NCI-H2196 (cell line): ENCODE measurements at regions not wholly inside any gene's neighbourhood (a gene's known extent, or its start where the extent isn't known, plus 50 kb on each side); places are given as distances from the start of the nearest gene placed in this dataset.
"Not testable (repeated sequence)": the region's sequence is repeated elsewhere in the genome, so short reads cannot be mapped to it uniquely, and the experiment has no call there.

Experiments used
- DNase-seq: peaks from one replicate; lab custom pipeline; 2025; ENCODE audit not compliant: unreplicated experiment; lab: John Stamatoyannopoulos, UW

DNA sequence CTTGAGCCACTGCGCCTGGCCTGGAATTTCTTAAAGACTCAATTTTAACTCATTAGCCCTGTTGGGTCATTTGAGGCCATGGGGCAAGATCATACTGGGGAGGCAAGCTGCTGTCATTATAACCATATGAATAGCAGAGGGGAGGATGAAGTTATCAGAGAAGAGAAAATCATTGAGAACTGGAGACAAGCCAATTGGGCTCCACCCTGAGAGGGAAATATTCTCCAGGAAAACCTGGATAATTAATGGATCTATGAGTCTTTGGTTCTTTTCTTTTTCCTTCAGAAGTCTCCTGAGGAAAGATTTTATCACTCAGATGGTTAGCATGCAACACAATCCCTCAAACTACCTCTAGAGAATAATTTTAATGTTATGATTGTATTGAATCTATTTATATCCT lies 569.6 kb upstream of the TUSC1 start:
- DNase-seq: no peak

DNA sequence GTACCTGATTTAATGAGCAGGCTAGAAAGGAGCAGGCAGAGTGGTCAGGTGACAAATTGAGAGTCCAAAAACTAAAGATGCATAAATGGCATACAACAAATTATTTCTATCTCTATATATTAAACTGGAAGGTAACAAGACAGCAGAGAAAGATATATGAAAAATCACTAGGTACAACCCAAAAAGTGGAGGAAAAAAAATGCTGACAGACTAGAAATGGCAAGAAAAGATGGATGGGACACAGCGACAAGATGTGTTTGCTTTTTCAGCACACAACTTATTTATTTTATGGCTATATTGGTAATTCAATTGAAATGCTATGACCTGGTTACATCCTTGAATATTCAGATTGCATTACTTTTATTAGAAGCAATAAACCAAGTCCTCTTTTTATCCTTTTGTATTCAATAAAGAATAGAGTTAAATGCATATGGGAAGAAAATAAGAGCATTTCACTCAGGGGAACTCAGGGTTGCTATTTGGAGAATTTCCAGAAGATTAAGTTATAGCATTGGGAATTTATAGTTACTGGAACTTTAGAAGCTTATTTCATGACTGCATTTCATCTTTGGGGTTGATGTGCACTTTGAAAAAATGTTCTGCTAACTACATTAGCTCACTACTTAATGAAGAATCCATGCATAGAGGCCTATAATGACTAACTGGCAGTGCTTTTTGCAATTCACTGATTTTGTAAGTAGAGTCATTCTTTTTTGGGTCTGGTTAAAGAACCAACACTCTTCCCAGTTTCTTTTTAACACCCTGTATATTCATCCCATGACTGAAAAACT lies 566.6 kb upstream of the TUSC1 start:
- DNase-seq: no peak

DNA sequence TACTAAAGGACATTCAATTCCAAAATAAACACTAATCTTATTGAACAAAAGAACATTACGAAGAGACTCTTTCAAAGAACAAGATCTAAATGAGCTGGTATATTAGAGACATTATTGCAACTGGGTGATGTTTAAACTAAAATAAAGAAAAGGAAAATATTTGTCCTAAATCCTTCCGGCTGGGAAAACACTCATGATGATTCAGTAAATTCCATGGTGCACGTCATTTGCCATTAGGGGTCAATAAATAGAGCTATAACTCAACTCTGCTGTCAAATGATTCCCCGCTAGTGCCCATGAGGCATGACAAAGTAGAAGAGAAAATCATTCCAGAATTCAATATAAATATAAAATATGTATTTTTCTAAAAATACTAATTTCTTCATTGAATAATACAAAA lies 565.5 kb upstream of the TUSC1 start:
- DNase-seq: no peak

DNA sequence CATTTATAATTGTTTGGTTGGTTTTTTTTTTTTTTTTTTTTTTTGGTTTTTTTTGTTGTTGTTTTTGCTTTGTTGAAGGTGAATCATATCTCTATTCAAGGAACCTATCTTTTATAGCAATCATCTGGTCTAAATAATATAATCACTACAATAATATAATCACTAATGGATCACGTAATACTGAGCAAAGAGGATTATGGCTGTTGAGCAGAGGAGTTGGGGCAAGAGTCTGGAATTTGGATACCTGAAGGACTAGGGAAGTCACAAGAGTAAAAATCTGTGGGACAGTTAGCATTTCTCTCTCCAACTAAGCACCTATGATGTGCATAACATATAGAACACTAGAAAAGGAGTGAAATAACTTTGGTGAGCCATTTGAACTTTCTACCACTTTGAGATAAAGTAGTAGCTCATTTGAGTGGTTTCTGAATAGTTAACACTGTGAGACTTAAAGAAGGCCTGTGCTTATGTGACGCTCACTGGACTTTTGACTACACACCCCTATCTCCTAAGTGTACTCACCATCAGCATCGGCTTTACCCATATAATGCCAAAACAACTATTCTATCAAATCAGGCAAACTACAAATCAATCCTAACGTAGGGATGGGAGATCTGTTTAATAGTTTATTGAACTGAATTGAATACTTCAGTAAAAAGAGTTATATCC lies 564.9 kb upstream of the TUSC1 start:
- DNase-seq: no peak

DNA sequence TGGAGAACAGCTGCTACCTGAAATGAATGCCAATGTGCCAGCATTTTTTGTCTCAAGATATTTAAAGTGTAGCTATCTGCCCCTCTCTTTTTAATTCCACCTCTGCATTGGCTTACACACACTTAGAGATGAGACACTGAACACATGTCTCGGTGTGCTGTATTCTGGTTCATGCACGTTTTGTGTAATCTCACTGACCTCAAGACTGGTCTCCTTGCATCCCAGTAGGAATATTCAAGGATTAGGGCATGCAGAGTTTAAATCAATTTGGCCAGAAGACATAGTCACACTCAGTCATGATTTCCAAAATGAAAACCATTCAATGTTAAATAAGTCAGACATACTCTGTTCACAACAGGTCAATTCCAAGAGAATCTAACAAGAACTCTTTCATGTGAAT lies 561.8 kb upstream of the TUSC1 start:
- DNase-seq: no peak

DNA sequence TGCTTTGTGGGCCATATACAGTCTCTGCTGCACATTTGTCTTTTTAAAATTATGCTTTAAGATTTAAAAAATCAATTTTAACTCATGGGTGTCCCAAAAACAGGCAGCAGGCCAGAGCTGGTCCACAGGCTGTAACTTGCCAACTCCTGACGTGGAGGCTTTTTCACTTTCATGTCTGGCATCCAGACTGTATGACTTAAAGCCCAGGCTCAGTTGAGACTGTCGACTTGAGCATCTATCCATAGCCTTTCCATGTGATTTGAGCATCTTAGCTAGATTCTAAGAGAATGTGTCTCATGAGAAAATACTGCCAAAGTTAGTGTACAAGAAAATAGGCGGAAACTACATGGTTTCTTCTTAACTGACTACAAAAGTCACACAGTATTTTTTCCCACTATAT lies 559.0 kb upstream of the TUSC1 start:
- DNase-seq: no peak

DNA sequence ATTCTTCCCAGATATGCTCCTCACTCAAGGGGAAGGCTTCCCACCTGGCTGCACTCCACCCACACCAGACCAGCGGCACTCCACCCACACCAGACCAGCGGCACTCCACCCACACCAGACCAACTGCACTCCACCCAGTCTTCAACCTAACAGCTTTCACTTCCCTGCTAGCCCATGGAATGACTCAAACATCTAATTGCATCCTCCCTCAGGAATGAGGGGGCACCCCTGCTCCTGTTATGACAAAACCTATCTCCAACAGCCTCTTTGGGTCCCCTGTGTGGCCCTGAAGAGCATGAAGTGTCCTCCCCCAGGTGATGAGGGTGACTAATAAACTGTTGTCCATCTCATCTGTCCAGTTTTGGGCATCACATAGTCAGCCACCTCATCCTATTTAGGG lies 556.6 kb upstream of the TUSC1 start:
- no peak for DNase-seq

DNA sequence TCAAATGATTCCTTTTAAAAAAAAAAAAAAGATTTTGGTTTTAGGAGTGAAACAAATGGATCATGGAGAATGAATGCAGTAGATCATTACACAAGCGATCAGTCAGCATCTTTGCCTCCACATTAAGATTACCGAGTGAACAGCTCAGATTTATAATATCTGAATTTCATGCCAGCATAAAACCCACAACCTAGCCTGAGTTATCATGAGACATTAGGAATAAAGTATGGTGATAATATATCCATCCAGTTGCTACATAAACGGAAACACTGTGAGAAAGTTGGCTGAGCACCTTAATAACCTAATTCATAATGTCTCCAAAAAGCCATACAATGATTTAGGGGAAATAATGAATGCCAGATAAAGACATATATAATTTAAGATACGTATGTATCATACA lies 553.1 kb upstream of the TUSC1 start:
- no peak for DNase-seq

DNA sequence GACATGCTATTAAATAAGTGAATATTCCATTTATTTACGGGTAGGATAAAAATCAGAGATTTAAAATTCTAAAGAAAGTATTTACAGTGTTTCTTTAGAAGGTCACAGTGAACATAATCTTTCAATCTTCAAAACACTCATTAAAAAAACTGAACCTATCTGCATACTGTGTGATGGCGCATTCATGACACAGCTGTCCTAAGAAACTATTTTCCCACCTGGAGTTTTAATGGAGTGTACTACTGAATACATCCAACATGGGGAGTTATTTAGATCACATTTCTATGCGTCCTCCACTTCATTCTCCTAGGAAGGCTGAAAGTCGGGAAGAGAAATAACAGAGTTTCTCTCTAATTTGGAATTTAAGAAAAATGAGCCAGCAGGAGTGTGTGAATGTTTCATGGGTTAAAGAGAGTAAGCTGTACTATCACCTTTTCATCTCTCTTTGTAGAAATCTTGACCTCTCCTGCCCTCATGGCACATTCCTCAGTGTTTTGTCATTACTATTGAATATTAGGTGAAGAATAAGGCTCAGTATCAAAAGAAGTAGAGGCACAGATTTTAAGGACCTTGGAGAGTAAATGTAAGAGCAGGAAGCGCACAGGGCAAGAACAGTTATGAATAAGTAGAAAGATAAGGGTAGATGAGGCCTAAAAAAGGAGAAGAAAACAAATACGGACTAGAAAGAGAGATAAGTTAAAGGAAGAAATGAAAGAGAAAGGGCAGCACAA lies 551.2 kb upstream of the TUSC1 start:
- DNase-seq: no peak

DNA sequence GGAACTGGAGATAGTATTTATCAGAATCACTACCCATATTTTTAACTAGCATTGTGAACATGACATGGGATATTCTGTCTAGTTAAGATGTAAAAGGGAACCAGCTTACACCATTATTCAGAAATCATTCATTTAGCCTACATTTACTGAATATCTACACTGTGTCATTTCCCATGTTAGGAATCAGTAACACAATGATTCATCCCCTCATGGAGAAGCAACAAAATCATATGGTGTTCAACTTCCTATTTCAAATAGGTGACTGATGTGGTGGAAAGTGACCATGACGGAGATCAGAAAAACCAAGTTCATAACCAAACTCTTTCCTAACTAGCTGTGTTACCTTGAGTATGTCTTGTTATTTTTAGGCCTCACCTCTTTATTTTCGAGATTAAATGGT lies 550.0 kb upstream of the TUSC1 start:
- DNase-seq: no peak

DNA sequence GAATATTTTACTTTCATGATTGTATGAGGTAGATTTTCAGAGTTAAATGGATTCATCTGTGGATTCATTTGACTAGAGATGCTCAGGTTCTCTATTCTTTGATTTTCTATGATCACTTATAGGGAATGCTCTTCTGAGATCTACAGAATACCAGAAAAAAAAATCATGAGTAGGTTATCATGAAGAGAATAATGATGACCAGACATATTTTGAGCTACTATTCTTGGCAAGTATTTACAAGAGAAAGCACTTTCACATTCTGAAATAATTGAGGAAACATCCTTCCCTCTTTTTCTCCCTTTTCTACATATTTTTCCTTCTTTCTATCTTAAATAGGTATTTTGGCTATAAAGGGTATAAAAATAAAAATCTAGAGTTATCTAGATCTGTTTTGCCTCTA lies 543.0 kb upstream of the TUSC1 start:
- DNase-seq: no peak

DNA sequence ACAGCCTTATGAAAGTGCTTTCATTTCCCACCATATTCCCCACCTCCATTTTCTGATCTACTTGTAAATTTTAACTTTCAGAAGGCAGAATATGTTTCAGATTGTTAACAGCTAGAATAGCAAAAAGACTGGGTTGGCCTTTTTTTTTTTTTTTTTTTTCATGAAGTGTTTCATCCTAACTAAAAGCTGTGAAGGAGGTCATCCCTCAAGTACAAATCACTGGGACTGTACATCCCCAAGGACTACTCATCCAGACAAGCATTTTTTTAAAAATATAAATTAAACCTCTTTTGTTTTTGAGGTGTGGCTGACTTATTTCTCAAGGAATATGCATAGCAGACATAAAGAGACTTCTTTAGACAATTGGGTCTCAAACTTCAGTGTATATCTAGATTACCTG lies 542.1 kb upstream of the TUSC1 start:
- no peak for DNase-seq

DNA sequence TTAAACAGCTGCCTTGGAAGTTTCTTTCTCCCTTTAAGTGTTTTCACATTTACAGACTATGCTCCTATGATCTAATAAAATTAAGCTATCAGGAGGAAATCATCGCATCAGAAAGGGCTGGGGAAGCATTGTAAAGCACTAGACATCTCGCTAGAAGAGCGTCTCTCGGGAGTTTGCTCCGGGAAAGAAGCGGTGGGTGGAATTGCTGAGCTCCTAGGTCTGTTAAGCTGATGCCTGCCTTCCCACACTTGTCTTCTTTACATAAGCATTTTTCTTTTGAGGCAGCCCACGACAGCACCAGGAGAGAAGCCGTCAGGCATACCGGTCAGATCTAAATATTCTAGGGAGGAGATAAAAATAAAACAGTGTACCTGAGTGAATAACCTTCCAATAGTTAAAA lies 541.7 kb upstream of the TUSC1 start:
- DNase-seq: no peak

DNA sequence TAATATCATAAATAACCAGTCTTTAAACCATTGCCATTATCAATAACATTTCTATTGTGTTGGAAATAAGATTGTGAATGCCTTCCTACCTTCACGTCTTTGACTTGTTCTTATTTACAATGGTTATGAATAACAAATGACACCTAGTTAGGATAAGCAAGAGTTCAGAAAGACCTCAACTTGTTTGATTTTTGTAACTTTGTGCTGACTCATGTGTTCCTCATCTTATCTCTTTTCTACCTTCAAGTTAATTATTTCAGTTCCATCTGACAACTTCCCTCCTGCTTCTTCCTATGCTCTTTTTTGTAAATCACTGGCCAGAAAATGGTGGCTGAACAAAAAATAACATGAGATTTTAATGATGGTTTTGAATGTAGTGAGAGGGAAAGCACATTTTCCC lies 538.5 kb upstream of the TUSC1 start:
- no peak for DNase-seq

DNA sequence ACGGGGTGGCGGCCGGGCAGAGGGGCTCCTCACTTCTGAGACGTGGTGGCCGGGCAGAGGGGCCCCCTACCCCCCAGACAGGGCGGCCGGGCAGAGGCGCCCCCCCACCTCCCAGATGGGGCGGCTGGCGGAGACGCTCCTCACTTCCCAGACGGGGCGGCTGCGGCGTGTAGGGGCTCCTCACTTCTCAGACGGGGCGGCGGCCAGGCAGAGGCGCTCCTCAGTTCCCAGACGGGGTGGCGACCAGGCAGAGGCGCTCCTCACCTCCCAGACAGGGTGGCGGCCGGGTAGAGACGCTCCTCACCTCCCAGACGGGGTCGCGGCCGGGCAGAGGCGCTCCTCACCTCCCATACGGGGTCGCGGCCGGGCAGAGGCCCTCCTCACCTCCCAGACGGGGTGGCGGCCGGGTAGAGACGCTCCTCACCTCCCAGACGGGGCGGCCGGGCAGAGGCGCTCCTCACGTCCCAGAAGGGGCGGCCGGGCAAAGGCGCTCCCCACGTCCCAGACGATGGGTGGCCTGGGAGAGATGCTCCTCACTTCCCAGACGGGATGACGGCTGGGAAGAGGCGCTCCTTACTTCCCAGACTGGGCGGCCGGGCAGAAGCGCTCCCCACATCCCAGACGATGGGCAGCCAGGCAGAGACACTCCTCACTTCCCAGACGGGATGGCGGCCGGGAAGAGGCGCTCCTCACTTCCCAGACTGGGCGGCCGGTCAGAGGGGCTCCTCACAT lies 536.6 kb upstream of the TUSC1 start:
- not testable (repeated sequence) for DNase-seq

DNA sequence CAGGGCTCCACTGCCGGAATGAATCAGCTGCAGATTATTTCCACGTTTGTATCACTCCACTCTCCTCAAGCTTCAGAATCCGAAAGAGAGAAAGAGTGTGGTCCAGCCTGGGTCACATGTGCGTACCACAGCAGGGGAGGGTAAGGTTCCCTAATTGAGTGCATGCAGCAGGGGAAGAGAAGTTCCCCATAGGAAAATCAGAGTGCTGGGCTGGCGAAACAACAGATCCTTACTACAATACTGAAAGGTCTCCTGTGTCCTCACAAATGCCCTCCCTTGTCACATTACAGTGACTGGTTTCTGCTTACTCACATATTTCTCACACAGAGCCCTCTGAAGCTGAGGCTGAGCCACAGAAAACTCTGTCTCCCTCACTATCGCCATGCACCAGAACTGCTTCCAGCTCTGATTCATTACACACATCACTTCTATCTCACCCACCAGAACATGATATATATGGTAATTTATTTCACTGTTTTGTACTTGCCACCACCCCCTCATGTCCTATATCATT lies 532.2 kb upstream of the TUSC1 start:
- DNase-seq: no peak

DNA sequence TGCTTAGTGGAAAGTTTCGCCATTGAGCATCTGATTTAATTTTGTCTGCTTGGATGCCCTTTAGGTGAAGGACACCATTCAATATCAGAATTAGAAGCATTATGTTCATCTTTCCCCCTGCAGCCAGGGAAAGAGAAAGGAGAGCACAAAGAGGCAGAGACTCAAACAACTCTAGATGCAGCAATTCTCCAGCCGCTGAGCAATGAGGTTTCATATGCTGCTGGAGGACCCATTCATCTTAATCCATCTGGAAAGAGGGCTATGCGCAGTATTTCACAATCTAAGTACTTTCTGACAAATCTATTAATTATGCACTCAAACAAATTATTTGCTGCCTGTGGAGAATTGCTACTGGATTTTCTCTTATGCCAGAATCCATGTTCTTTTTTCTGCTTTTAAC lies 527.0 kb upstream of the TUSC1 start:
- no peak for DNase-seq

DNA sequence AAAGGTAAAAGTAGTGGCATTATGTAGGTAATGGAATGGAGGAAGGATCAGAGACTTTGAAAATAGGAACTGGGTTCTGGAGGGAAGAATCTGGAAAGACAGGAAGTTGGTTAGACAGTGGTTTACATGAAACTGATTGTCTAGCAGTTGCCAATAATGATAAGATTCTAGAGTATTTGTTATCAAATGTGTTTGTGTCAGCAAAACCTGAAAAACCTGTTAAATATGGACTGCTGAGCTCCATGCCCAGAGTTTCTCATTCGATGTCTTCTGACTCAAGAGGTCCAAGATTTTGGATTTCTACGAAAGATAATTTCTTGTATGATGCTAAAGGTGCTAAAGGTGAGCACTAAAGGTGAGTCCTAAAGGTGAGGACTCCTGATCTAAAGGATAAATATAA lies 515.0 kb upstream of the TUSC1 start:
- DNase-seq: no peak

DNA sequence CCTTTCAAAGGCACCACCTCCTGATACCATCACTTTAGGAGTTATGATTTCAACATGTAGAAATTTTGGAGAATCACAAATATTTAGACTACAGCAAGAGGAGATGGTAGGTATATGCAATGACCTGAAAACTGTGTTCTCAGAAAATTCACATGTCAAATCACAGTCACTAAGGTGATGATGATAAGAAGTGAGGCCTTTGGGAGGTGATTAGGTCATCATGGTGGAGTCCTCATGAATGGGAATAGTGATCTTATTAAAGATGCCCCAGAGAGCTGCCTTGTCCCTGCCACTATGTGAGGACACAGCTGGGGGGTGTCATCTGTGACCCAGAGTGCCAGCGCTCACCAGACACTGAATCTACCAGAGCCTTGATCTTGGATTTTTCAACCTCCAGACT lies 513.5 kb upstream of the TUSC1 start:
- no peak for DNase-seq

DNA sequence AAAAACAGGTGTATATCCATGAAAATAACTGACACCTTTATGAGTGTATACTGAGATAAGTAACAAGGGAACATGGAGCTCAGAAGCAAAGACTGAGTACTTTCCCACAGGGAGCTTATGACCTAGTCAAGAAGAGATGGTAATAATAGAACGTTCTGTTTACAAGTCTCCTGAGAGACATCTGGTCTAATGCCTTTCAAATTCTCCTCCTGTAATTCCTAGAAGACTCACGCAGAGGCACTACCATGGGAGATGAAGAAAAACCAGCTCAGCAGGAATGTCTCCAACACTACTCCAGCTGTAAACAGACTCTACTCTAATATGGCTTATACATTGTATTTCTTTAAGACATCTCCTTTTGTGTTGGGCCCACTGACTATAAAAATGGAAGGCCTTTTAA lies 503.6 kb upstream of the TUSC1 start:
- no peak for DNase-seq

DNA sequence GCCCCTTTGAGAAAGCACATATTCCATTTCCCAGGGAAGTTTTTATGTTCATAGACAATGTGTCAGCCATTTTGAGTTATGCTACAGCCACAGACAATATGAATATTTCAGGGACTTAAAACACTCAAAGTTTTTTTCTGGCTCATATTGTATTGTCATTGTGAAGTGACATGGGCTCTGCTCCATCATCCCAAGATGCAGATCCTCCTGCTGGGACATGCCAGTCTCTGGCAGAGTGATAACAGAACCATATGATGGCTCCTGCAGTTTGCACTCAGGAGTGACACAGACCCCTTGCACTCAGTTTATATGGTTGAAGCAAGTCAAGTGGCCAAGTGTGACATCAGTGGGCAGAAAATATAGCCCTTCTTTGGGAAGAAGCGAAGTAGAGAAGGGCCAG lies 498.4 kb upstream of the TUSC1 start:
- DNase-seq: no peak
